ENCODE measurements at regions not wholly inside any gene's neighbourhood (a gene's known extent, or its start where the extent isn't known, plus 50 kb on each side); places are given as distances from the start of the nearest gene placed in this dataset.
"Not testable (repeated sequence)": the region's sequence is repeated elsewhere in the genome, so short reads cannot be mapped to it uniquely, and the experiment has no call there.

DNA sequence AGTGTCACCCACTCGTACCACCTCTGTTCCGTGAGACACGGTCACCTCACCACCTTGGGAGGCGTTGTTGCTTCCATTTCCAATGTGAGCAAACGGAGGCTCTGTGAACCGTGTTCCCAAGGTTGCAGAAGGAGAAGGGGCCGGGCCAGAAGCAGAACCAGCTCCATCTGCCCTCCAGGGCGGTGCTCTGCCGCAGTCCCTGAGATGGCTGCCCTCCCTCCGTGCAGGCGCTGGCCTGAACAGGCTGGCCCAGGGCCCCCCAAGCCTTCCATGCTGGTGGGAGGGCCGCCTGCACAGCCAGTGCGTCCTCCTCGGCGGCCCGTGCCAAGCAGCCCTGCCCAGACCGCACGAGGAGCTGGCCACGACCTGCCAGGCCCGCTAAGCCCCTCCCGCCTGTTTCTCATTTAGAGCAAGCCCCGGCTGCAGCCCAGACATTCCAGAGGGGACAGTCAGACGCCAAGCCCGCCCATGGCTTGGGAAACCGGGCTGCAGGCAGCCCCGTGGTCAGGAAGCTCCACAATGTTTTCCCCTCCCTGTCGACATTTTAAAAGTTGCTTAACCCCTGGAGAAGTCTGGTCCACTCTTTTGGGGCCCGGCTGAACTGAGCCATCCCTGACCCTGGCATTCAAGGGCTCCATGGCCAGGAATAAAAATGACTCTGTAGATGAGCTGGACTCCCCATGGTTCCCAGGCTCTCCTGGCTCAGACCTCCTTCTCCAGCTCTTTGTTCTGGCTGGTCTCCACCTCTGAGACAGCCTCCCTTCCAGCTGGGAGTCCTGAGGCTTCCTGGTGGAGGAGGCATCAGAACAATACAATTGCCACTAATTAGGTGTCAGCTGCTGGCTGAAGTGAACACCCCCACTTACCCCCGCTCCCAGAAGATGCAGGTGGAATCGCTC, 236.0 kb downstream of the BCL11B start:
- no peak for DNase-seq (ENCODE audit: low spot score)

GRCh38 chr14:99036611-99037293, 235.2 kb downstream of the BCL11B start:
- DNase-seq (ENCODE audit: low spot score) = no peak

GRCh38 chr14:99037326-99037725, 234.7 kb downstream of the BCL11B start:
- DNase-seq (ENCODE audit: low spot score) = not testable (repeated sequence)

- no peak for DNase-seq (ENCODE audit: low spot score)
These were observed 234.1 kb downstream of the BCL11B start for GRCh38 chr14:99037777-99038430.

DNA sequence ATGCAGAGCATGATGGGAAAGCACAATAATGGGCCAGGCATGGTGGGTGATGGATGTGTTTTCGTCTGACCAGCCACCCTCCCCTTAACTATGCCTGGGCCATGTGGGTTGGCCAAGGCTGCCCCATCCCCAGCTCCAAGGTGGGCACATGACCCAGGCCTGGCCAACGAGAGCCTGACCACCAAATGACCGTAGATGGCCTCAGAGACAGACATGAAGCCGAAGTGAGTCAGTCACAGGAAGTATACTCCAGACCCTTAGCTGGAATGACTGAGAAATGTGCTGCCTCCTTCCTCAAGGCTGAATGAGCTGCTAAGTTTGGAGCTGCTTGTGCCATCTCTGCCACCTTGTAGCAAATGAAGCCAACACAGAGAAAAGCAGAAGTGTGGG, 233.6 kb downstream of the BCL11B start:
- DNase-seq (ENCODE audit: low spot score) = no peak

DNA sequence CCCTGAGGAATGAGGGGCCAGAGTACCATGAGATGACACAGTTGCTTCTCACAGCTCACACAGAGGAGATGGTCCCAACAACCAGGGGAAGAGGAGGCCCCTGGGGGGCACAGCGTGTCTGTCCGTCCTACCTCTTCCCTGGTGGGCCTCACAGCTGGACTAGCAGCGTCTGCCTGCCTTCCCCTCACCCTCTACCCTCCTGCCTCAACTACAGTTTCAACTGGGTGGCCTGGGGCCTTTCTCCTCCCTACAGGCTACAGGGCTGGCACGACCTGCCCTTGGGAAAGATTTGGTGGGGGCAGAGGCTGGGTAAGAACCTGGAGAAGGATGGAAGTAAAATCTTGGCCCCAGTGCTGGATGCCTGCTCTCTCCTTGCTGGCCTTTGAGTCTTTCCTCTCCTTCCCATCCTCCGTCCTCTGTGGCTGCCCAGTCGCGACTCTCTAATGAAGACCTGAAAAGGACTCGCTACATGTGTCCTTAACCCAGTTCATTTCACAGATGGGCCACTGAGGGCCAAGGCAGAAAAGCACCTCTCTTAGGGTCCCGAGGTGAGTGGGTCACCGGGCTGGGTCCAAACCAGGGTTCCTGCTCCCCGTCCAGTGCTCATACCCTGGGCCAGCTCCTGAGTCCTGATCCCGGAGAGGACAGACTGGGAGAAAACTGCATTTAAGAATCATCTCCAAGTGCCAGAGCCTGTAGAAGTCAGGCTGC, 232.5 kb downstream of the BCL11B start:
- no peak for DNase-seq (ENCODE audit: low spot score)

- no peak for DNase-seq (ENCODE audit: low spot score)
These were observed 231.9 kb downstream of the BCL11B start for GRCh38 chr14:99040052-99040451.

DNA sequence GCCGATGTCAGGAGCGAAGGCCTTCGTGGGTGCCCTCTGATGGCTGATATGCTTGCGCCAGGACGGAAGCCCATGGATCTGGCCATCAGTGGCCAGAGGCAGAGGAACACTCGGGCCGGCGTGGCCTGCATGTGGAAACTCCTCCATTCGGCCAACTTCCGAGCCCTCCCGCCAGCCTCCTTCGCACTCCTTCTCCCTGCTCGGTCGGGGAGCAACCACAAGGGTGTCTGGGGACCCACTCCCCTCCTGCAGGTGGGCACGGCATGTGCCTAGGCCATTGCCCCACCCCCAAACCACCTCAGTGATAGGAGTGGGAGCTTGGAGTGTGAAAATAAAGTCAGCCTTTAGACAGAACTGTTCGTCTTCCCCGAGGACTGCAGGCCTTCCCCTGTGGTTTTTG, 231.3 kb downstream of the BCL11B start:
- DNase-seq (ENCODE audit: low spot score) = no peak

DNA sequence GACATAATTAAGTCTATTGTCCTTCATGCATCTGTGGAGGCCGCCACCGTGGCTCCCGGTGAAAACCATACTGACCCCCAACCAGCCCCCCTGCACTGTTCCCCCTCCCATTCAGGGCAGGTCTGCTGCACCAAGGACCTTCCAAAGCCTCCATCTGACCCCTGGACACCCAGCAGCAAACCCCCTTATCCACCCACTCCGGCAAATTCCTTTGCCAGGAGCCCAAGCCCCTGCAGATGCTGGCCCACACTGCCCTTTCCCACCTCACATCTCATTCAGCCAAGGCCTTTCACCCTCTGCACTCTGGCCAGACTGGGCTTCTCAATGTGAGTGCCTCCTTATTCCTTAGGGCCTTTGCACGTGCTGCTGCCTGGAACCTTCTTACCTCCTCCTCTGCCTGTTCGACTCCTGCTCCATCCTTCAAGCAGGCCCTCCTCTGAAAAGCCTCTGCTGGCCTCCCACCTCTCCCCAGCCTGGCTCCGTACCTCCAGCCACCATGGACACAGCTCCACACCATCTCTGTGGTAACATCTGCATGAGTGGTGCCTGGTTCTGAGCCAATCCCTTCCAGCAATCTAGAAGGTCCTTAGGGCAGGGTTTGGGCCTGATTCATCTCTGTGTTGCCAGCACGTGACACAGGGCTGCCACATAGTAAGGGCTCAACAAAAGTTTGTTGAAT, 230.7 kb downstream of the BCL11B start:
- DNase-seq (ENCODE audit: low spot score) = no peak

GRCh38 chr14:99041820-99042174, 230.2 kb downstream of the BCL11B start:
- DNase-seq (ENCODE audit: low spot score) = no peak

DNA sequence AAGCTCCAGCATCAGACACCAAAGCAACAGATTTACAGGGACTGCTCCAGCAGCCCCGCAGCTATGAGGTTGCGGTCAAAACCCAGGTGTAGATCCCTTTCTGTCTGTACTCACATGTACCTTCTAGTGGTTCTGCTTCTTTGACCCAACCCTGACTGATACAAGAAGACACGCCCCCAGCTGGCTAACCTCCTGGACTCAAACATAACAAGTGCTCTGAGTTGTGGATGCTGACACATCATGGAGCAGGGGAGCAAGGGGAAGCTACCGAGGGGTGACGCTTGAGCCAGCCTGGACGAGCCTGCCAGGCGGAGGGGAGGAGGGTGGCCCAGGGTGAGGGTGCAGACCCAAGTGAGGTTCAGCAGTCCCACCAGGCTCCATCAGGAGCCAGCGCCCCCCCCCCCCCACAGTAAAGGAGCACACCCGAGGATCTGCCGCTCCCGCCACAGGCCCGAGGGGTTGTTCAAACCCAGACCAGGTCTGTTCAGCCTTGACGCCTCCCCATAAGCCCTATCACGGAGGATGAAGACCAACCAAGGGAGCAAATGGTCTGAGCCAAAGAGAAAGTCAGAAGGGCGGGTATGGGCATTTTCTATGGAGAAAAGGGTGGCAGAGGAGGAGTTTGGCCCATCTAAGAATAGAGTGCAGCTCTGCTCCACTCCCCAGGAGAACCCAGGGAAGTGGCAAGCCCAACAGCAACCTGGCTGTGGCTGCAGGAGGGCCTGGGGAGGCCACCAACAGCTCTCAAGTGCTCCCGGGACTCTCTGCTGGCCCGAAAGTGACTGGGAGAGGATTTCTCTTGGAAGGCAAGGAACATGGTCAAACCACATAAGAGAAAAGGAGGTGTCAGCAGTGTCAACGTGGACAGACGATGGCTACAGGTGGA, 229.4 kb downstream of the BCL11B start:
- DNase-seq (ENCODE audit: low spot score) = no peak

DNA sequence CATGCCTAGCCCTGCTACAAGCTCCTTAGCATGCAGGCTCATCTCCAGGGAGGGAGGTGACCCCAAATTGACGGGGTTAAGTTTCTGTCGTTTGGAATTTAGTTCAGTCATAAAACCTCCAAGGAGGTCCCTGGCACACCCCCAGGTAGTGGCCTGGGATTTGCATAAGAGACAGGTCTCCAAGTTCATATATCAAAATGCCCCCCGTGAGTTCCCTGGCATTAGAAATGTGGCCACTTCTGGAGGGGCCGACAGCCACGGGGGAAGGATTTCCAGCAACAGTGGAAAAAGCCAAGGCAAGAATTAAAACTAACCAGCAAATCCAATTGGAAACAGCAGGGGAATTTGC, 228.8 kb downstream of the BCL11B start:
- DNase-seq (ENCODE audit: low spot score) = no peak

- DNase-seq (ENCODE audit: low spot score) = no peak
These were observed 228.2 kb downstream of the BCL11B start for GRCh38 chr14:99043756-99044155.

DNA sequence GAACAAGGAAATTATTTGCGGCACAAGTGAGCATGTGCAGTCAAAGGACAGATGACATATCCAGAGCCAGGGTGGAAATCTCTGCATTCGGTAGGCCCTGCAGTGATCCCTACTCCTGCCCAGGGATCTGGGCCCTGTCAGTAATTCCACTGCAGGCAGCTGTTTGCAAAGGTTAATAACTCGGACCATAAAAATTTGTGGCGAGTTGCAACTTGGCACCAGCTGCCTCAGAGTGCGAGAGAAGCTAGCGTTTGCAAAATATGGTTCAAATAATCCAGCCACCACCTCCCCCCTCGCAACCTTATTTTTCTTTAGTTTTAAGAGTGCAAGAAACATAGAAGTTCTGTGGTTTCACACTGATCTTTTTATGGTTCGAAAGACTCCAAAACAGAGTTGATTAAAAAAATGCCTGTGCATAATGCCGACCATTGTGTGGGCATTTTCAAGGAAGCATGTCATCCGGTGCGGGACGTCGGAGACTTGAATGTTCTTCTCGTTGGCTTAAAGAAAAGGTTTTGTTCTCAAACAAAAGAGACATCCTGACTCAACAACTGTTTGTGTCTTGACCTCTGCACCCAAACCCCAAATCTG, 224.5 kb downstream of the BCL11B start:
- DNase-seq (ENCODE audit: low spot score) = no peak

GRCh38 chr14:99050309-99050708, 221.7 kb downstream of the BCL11B start:
- no peak for DNase-seq (ENCODE audit: low spot score)

DNA sequence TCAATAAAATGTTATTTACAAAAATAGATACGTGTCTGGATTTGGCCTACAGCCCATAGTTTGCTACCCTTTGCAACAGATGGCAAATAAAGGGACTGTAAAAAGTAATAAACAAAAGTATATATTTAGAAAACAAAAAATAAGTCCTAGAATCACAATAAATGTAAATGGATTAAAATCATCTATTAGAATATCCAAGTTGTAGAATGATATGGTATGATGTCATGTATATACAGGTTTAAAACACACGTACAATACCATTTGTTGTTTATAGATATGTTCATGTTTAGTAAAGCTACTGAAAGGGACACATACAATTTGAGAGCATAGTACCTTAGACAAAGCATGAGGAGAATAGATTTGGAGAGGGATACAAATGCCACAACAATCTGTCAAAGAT, 219.5 kb downstream of the BCL11B start:
- no peak for DNase-seq (ENCODE audit: low spot score)

DNA sequence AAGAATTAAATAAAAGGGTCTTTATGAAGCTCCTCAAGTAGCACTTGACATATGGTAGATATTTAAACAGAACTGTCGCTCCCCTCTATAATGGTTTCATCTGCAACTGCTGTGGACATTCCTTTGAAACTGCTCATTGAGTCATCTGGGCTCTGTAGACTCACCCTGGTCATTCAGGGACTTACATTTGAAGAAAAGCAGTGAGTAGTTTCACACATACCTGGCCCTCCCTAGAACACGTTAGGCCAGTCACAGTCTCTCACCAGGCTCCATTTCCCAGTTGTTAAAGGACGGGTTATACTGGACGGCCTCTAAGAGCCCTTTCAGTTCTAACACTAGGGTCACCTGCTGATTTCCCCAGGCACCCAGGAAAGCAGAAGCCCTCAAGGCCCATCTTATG, 217.0 kb downstream of the BCL11B start:
- no peak for DNase-seq (ENCODE audit: low spot score)

DNA sequence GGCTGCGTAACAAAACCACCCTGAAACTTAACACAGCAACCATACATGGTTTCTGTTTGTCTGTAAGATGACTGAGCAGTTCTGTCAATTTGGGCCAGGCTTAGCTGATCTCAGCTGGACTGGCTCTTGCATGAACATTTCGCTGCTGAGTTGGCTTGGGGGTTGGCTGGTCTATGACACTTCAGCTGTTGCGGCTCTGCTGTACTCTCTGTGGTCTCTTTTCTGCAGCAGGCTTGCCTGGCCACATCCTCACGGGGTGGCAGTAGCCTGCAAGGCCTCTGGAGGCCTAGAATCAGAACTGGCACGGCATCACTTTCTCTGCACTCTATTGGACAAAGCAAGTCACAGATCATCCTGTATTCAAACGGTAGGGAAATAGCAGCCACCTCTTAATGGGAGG, 216.2 kb downstream of the BCL11B start:
- peak; percentile 57 for DNase-seq (ENCODE audit: low spot score)

- no peak for DNase-seq (ENCODE audit: low spot score)
These were observed 214.4 kb downstream of the BCL11B start for GRCh38 chr14:99057576-99058083.

GRCh38 chr14:99058542-99058941, 213.5 kb downstream of the BCL11B start:
- no peak for DNase-seq (ENCODE audit: low spot score)

Measured in CD4-positive, alpha-beta T cell treated with Interleukin-15 for 4 hours (primary cell).